ENCODE measurements at regions not wholly inside any gene's neighbourhood (a gene's known extent, or its start where the extent isn't known, plus 50 kb on each side); places are given as distances from the start of the nearest gene placed in this dataset.

GRCh38 chr2:144230448-144231085 is 289.4 kb downstream of the ZEB2 start:
- TF ChIP-seq TAF1 (conservative IDR thresholded peaks at IDR 0.05), result no peak
- 86% methylated on average over 1 of the region's 1 CpG for WGBS
- H3K4me1 ChIP-seq (ENCODE audit: control insufficient read depth in 4 of 4, insufficient read depth in 4 of 4, low read length in 3 of 4), result no peaks in the 10 kb centered on the region

GRCh38 chr2:144230033-144230432 is 289.9 kb downstream of the ZEB2 start:
- Histone ChIP-seq H3K9ac (ENCODE audit: low read depth in 1 of 2, low read length in 2 of 2) (no peak overlapping the region), H3K27me3 (ENCODE audit: control insufficient read depth in 4 of 4, insufficient read depth in 4 of 4, low read length in 3 of 4) (no peaks in the 10 kb centered on the region), H3K27ac (ENCODE audit: low read depth in 1 of 2, low read length in 2 of 2) (no peak overlapping the region), H3K4me3 (ENCODE audit: low read depth in 1 of 3, low read length in 3 of 3) (no peak overlapping the region), H3K36me3 (ENCODE audit: control insufficient read depth in 4 of 4, insufficient read depth in 3 of 4, low read depth in 1 of 4, low read length in 3 of 4) (no peaks in the 10 kb centered on the region), H3K9me3 (ENCODE audit: control insufficient read depth in 4 of 4, low read length in 3 of 4) (no peaks in the 10 kb centered on the region), H3K4me1 (ENCODE audit: control insufficient read depth in 4 of 4, insufficient read depth in 4 of 4, low read length in 3 of 4) (no peaks in the 10 kb centered on the region)
- no peak for TF ChIP-seq ZBTB33 (IDR thresholded peaks at IDR 0.05)
- no peak for TF ChIP-seq HNF4G (IDR thresholded peaks at IDR 0.05)
- WGBS, result 86% methylated on average over 4 of the region's 4 CpGs
- no peak for DNase-seq (ENCODE audit: low spot score)

More at GRCh38 chr2:144230448-144231085, 289.4 kb downstream of the ZEB2 start:
- DNase-seq (ENCODE audit: low spot score), result no peak
- no peaks in the 10 kb centered on the region for H3K36me3 ChIP-seq (ENCODE audit: control insufficient read depth in 4 of 4, insufficient read depth in 3 of 4, low read depth in 1 of 4, low read length in 3 of 4)
- no peak overlapping the region for H3K27ac ChIP-seq (ENCODE audit: low read depth in 1 of 2, low read length in 2 of 2)
- H3K27me3 ChIP-seq (ENCODE audit: control insufficient read depth in 4 of 4, insufficient read depth in 4 of 4, low read length in 3 of 4), result no peaks in the 10 kb centered on the region
- no peaks in the 10 kb centered on the region for H3K9me3 ChIP-seq (ENCODE audit: control insufficient read depth in 4 of 4, low read length in 3 of 4)
- H3K4me3 ChIP-seq (ENCODE audit: low read depth in 1 of 3, low read length in 3 of 3), result no peak overlapping the region
- no peak overlapping the region for H3K9ac ChIP-seq (ENCODE audit: low read depth in 1 of 2, low read length in 2 of 2)

GRCh38 chr2:144229296-144229695 is 290.6 kb downstream of the ZEB2 start:
- no peak for TF ChIP-seq EGR1 (IDR thresholded peaks at IDR 0.05; ENCODE audit: low read depth in 2 of 2)
- TF ChIP-seq CTCF (IDR thresholded peaks at IDR 0.05; ENCODE audit: low read depth, low read length, missing input control), result no peak
- no peak for TF ChIP-seq YY1 (IDR thresholded peaks at IDR 0.05)
- no peaks in the 10 kb centered on the region for H3K9me3 ChIP-seq (ENCODE audit: control insufficient read depth in 4 of 4, low read length in 3 of 4)
- no peaks in the 10 kb centered on the region for H3K4me1 ChIP-seq (ENCODE audit: control insufficient read depth in 4 of 4, insufficient read depth in 4 of 4, low read length in 3 of 4)
- H3K9ac ChIP-seq (ENCODE audit: low read depth in 1 of 2, low read length in 2 of 2), result no peak overlapping the region
- H3K4me3 ChIP-seq (ENCODE audit: low read depth in 1 of 3, low read length in 3 of 3), result no peak overlapping the region
- H3K27me3 ChIP-seq (ENCODE audit: control insufficient read depth in 4 of 4, insufficient read depth in 4 of 4, low read length in 3 of 4), result no peaks in the 10 kb centered on the region
- WGBS, result 89% methylated on average over 1 of the region's 1 CpG
- no peaks in the 10 kb centered on the region for H3K36me3 ChIP-seq (ENCODE audit: control insufficient read depth in 4 of 4, insufficient read depth in 3 of 4, low read depth in 1 of 4, low read length in 3 of 4)
- H3K27ac ChIP-seq (ENCODE audit: low read depth in 1 of 2, low read length in 2 of 2), result no peak overlapping the region
- no peak for DNase-seq (ENCODE audit: low spot score)

GRCh38 chr2:144227427-144228105 is 292.4 kb downstream of the ZEB2 start:
- Histone ChIP-seq H3K9ac (ENCODE audit: low read depth in 1 of 2, low read length in 2 of 2) (no peak overlapping the region), H3K27me3 (ENCODE audit: control insufficient read depth in 4 of 4, insufficient read depth in 4 of 4, low read length in 3 of 4) (no peaks in the 10 kb centered on the region), H3K27ac (ENCODE audit: low read depth in 1 of 2, low read length in 2 of 2) (no peak overlapping the region), H3K4me1 (ENCODE audit: control insufficient read depth in 4 of 4, insufficient read depth in 4 of 4, low read length in 3 of 4) (no peaks in the 10 kb centered on the region), H3K36me3 (ENCODE audit: control insufficient read depth in 4 of 4, insufficient read depth in 3 of 4, low read depth in 1 of 4, low read length in 3 of 4) (no peaks in the 10 kb centered on the region), H3K9me3 (ENCODE audit: control insufficient read depth in 4 of 4, low read length in 3 of 4) (no peaks in the 10 kb centered on the region), H3K4me3 (ENCODE audit: low read depth in 1 of 3, low read length in 3 of 3) (no peak overlapping the region)
- no peak for DNase-seq (ENCODE audit: low spot score)
- 97% methylated on average over 2 of the region's 2 CpGs for WGBS
- no peak for TF ChIP-seq GABPA (IDR thresholded peaks at IDR 0.05 in 1 of 2, conservative IDR thresholded peaks at IDR 0.05 in 1 of 2)
- no peak for TF ChIP-seq RAD21 (IDR thresholded peaks at IDR 0.05)
- no peak for TF ChIP-seq YY1 (IDR thresholded peaks at IDR 0.05)
- TF ChIP-seq TAF1 (conservative IDR thresholded peaks at IDR 0.05), result no peak
- TF ChIP-seq ZBTB33 (IDR thresholded peaks at IDR 0.05), result no peak
- no peak for TF ChIP-seq NR2F2 (IDR thresholded peaks at IDR 0.05)
- no peak for TF ChIP-seq MAX (IDR thresholded peaks at IDR 0.05)
- no peak for TF ChIP-seq JUND (IDR thresholded peaks at IDR 0.05)
- TF ChIP-seq CTCF (IDR thresholded peaks at IDR 0.05; ENCODE audit: low read depth, low read length, missing input control), result no peak
- TF ChIP-seq HNF4A (conservative IDR thresholded peaks at IDR 0.05), result no peak
- TF ChIP-seq RXRA (IDR thresholded peaks at IDR 0.05), result no peak
